HG02678 (cell line): ENCODE measurements at regions not wholly inside any gene's neighbourhood (a gene's known extent, or its start where the extent isn't known, plus 50 kb on each side); places are given as distances from the start of the nearest gene placed in this dataset.

Experiments
- ATAC-seq: cut with Tn5 transposase; IDR thresholded peaks from one replicate; pipeline ENCODE4 v1.9.1; 2021; ENCODE audit warnings: mild to moderate bottlenecking, moderate library complexity; ENCODE audit not compliant: unreplicated experiment

GRCh38 chr7:21140622-21141021 lies 287.3 kb upstream of the SP4 start:
- ATAC-seq: no peak

- ATAC-seq: no peak
Observed at GRCh38 chr7:21141476-21141875, 286.4 kb upstream of the SP4 start.

DNA sequence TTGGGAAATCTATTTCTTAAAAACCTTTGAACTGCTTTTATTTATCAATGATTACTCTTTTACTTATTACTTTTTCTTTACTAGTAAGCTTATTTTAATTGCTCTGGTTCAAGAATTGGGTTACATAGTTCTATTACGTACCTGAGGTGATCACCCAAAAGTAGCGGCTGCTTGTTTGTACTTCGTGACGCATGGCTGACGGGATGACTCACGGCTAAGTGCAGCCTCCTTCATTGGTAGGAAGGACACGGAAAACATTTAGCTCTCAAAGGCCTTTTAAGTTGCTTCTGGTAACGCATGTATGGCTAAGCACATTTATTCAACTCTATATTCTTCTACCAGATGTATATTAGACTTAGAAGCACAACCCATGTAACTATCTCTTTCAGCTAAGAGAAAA lies 285.8 kb upstream of the SP4 start:
- ATAC-seq: no peak

- no peak for ATAC-seq
Observed at GRCh38 chr7:21146642-21147423, 281.1 kb upstream of the SP4 start.

DNA sequence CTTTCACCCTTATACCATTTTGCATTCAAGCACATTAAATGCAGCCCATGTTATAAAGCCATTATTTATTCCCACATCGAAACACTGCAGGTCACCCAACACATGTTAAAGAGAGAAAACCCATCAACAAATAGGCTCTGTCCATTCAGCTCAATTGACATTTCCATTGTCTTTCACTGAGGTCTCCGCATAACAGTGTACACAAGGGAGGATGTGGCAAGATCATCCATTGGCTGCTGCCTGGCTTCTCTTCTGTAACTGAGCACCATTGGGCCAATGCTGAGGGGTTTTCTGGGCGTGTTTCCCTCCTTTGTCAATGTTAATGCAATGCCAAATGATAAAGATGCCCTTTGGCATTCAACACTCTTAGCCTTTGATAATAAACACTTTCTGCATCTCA lies 278.1 kb upstream of the SP4 start:
- ATAC-seq: no peak

DNA sequence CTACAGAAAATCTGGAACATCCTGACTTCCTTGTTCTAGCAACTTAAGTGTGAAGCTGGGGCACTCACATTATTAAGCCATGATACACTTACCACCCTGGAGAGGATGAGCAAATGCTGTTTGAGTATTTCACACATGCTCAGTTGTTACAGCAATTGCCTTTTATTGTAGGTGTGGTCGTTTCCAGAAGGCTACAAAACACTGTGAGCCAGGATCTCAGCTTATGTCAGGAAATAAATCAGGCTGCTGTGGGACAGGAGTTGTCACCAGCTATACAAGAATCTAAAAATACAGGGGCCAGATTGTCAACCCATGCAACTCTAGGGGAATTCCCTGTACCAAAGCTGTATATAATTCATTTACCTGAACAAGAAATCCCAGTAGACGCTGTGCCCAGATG lies 273.3 kb upstream of the SP4 start:
- ATAC-seq: no peak

GRCh38 chr7:21159506-21159905 lies 268.4 kb upstream of the SP4 start:
- ATAC-seq: no peak

DNA sequence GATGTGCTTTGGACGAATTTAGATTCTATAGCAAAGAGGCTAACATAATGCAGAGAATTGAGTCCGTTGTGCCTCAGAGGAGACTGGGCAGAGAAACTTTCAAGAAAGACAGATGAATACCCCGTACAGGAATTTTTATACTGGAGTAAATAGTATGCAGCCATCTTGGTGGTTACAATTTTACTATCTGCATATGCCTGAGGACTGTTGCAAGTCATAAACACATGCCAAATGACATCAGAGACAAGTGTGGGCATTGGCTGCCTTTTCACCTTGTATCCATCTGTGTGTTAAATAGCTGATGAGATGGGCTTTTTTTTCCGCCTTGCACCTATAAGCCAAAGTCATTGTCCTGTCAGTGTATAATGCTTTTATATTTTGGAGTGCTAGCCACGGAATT lies 267.5 kb upstream of the SP4 start:
- no peak for ATAC-seq

- no peak for ATAC-seq
Observed at GRCh38 chr7:21167942-21168341, 259.9 kb upstream of the SP4 start.

GRCh38 chr7:21169667-21170580 lies 258.0 kb upstream of the SP4 start:
- ATAC-seq: no peak

GRCh38 chr7:21172800-21173199 lies 255.1 kb upstream of the SP4 start:
- ATAC-seq: no peak

DNA sequence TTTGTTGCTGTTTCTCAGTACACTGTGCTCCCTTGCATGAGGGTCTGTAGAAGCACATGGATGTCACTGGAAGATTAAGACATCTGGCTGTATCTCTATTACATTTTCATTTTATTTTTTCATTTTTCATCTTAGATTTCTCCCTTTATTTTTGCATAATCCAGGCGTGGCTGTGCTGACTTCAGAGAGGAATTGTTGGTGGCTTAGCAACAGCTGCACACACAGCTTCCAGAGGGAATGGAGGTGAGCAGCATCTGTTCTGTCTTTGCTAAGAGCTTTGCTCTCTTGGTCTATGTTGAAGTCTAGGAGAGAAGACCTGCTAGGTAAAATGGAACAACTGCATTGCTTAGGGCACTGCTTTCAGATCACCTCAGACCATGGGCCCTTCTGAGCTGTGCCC lies 254.4 kb upstream of the SP4 start:
- no peak for ATAC-seq

- ATAC-seq: no peak
Observed at GRCh38 chr7:21175714-21176113, 252.2 kb upstream of the SP4 start.

DNA sequence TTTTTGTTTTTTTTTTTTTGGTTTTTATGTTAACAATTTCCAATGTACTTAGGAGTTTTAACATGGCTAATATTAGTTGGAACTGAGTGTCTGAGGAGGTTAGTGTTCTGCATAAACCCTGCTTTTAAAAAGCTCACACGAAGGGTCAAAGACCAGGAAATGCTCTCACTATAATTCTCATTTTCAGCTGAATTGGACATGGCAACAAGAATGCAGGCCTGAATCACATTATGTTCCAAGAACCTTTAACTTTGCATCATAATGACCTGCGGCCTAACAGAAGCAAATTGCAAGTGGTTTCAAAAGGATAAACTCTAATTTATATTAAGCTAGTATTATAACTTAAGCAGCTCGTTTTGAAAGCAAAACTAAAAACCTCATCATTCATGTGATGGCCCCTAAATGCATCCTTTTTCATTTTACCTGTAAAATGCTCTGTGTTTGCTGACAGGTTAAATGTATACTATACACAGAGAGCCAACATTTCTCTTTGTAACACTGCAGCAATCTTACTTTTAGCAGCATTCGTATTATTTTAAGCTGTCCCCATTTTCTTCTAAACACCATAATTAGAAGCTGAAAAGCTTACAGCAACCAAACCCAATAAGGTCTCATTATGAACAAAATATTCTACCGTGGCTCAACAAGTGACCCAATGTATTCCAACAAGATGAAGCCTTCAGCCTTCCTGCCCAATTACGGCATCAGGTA lies 242.8 kb upstream of the SP4 start:
- ATAC-seq: no peak

DNA sequence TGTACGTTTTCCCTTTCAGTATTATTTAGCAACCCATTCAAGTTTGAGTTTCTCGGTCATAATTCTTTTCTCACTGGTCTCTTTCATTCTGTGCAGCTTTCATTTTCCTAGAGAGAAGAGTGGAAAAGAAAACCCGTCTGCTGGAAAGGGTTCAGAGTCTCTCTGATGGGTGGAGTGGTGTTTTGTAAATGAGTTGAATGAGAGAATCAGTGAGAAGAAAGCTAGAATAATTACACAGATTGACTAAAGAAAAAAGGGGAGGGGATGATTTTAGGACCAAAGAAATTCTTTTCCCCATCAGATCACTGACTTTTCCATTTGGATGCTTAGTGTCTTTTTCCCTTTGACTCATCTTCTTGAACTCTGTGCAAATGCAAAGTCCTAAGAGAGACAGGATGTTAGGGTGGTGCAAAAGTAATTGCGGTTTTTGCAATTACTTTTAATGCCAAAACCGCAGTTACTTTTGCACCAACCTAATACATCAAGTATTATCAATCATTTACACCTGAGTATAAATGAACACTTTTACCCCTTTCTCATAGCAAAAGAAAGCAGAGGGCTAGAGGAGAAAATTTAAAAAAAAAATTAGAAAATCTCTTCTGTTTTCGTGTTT lies 242.1 kb upstream of the SP4 start:
- no peak for ATAC-seq

- ATAC-seq: no peak
Observed at GRCh38 chr7:21191321-21192073, 236.4 kb upstream of the SP4 start.

- ATAC-seq: no peak
Observed at GRCh38 chr7:21192657-21193056, 235.2 kb upstream of the SP4 start.

GRCh38 chr7:21193895-21194294 lies 234.0 kb upstream of the SP4 start:
- no peak for ATAC-seq

- ATAC-seq: no peak
Observed at GRCh38 chr7:21194936-21195335, 232.9 kb upstream of the SP4 start.

GRCh38 chr7:21198921-21199320 lies 229.0 kb upstream of the SP4 start:
- no peak for ATAC-seq
